Neuronal stem cell (in vitro differentiated cells): ENCODE measurements at regions not wholly inside any gene's neighbourhood (a gene's known extent, or its start where the extent isn't known, plus 50 kb on each side); places are given as distances from the start of the nearest gene placed in this dataset.

Source experiments
- DNase-seq: peaks from one replicate; pipeline ENCODE4 v3.0.0-alpha.2; 2013; ENCODE audit warnings: low spot score
- H2AFZ ChIP-seq: one replicate; pipeline ENCODE4 v1.6.1; 2013; ENCODE audit warnings: mild to moderate bottlenecking, low read length, inconsistent platforms
- H2AK5ac ChIP-seq: 2 replicates; pipeline ENCODE4 v1.6.1; 2013; ENCODE audit warnings: low read depth, mild to moderate bottlenecking, inconsistent platforms, low read length, moderate library complexity, mixed read lengths
- H2BK120ac ChIP-seq: 2 replicates; pipeline ENCODE4 v1.6.1; 2013; ENCODE audit warnings: low read depth, mild to moderate bottlenecking, inconsistent platforms, low read length, moderate library complexity, mixed read lengths
- H2BK12ac ChIP-seq: one replicate; pipeline ENCODE4 v1.6.1; 2013; ENCODE audit warnings: low read length, inconsistent platforms
- H2BK15ac ChIP-seq: 2 replicates; pipeline ENCODE4 v1.6.1; 2013; ENCODE audit warnings: mild to moderate bottlenecking, low read length, inconsistent platforms, mixed read lengths
- H2BK5ac ChIP-seq: one replicate; pipeline ENCODE4 v1.6.1; 2013; ENCODE audit warnings: inconsistent platforms, mild to moderate bottlenecking, low read length, moderate library complexity
- H3K14ac ChIP-seq: one replicate; pipeline ENCODE4 v1.6.1; 2013; ENCODE audit warnings: low read length, inconsistent platforms
- H3K18ac ChIP-seq: 2 replicates; pipeline ENCODE4 v1.6.1; 2013; ENCODE audit warnings: low read length, inconsistent platforms
- H3K23ac ChIP-seq: 2 replicates; pipeline ENCODE4 v1.6.1; 2013; ENCODE audit warnings: low read depth, mild to moderate bottlenecking, mixed read lengths, low read length, inconsistent platforms; ENCODE audit not compliant: poor library complexity
- H3K27ac ChIP-seq: replicated peaks from 3 replicates; pipeline ENCODE4 v1.5.1; 2013; ENCODE audit warnings: low read length, inconsistent platforms
- H3K27me3 ChIP-seq, 3 experiments: 2 replicates each; pipeline ENCODE4 v1.6.1; 2013; ENCODE audit warnings: low read length in 3 of 3, mild to moderate bottlenecking in 2 of 3, inconsistent platforms in 1 of 3, low read depth in 1 of 3, mixed read lengths in 1 of 3, moderate library complexity in 1 of 3; ENCODE audit not compliant: control insufficient read depth in 3 of 3, insufficient read depth in 3 of 3
- H3K36me3 ChIP-seq, 2 donors: replicated peaks in 1 of 2; 2 replicates each; pipeline ENCODE4 v1.6.1; 2013; ENCODE audit warnings: low read length in 2 of 2; ENCODE audit not compliant: control insufficient read depth in 2 of 2, insufficient read depth in 2 of 2
- H3K4ac ChIP-seq: 2 replicates; pipeline ENCODE4 v1.6.1; 2013; ENCODE audit warnings: inconsistent platforms, mild to moderate bottlenecking, low read length, moderate library complexity
- H3K4me1 ChIP-seq, 2 donors: 1 replicate in 1 of 2; 2 replicates in 1 of 2; pipeline ENCODE4 v1.6.1; 2013; ENCODE audit warnings: low read length in 2 of 2, low read depth in 1 of 2; ENCODE audit not compliant: control insufficient read depth in 2 of 2, insufficient read depth in 1 of 2
- H3K4me2 ChIP-seq: one replicate; pipeline ENCODE4 v1.6.1; 2013; ENCODE audit warnings: mild to moderate bottlenecking, low read length, inconsistent platforms; ENCODE audit not compliant: insufficient read depth, poor library complexity, severe bottlenecking
- H3K4me3 ChIP-seq, 2 donors: 2 replicates each; pipeline ENCODE4 v1.5.1; 2013; ENCODE audit warnings: low read length in 2 of 2, mild to moderate bottlenecking in 2 of 2, inconsistent platforms in 1 of 2, moderate library complexity in 1 of 2
- H3K79me1 ChIP-seq: one replicate; pipeline ENCODE4 v1.6.1; 2013; ENCODE audit warnings: low read depth, mild to moderate bottlenecking, inconsistent platforms, low read length, moderate library complexity
- H3K9ac ChIP-seq: one replicate; pipeline ENCODE4 v1.6.1; 2013; ENCODE audit warnings: mild to moderate bottlenecking, low read depth, low read length, inconsistent platforms; ENCODE audit not compliant: poor library complexity
- H3K9me3 ChIP-seq, 2 donors: replicated peaks in 1 of 2; 2 replicates each; pipeline versions ENCODE3 to v1.6.1; 2013; ENCODE audit warnings: low read length in 2 of 2, mild to moderate bottlenecking in 2 of 2, inconsistent platforms in 1 of 2, low read depth in 1 of 2, mixed read lengths in 1 of 2, moderate library complexity in 1 of 2; ENCODE audit not compliant: control insufficient read depth in 2 of 2, insufficient read depth in 1 of 2
- H4K8ac ChIP-seq: one replicate; pipeline ENCODE4 v1.6.1; 2013; ENCODE audit warnings: low read depth, mild to moderate bottlenecking, inconsistent platforms, low read length, moderate library complexity
- H4K91ac ChIP-seq: one replicate; pipeline ENCODE4 v1.6.1; 2013; ENCODE audit warnings: low read length, low read depth, mild to moderate bottlenecking, inconsistent platforms; ENCODE audit not compliant: poor library complexity
- WGBS, 2 donors: extraction: QIAGEN DNeasy Blood & Tissue Kit; methylation state at CpG; one replicate each; pipeline ENCODE4 v1.1.7; 2013; ENCODE audit warnings: missing lambda C conversion rate in 2 of 2, mixed read lengths in 1 of 2; ENCODE audit not compliant: insufficient read length in 2 of 2, insufficient replicate concordance in 1 of 2; ENCODE audit errors: extremely low coverage in 2 of 2; 5-methylcytosine and 5-hydroxymethylcytosine counted together

DNA sequence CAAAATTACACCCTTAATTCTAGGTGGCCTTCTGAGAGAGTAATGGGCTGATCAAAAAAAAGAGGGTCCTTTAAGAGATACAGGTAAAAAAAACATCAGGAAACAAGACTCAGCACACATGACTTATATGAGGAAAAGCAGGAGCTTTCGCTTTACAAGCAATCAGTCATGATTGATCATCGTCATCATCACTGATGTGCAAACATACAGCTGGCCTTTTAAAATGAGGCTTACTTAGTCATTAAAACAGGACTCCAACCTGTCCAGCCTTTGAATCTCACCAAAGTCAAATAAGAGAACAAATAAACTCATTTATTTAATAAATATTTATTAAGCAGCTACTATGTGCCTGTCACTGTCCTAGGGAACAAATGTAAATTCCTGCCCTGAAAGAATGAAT lies 255.3 kb downstream of the SKAP2 start:
- no peak for DNase-seq
- Histone ChIP-seq H4K91ac (no peak overlapping the region), H3K14ac (no peak overlapping the region)

DNA sequence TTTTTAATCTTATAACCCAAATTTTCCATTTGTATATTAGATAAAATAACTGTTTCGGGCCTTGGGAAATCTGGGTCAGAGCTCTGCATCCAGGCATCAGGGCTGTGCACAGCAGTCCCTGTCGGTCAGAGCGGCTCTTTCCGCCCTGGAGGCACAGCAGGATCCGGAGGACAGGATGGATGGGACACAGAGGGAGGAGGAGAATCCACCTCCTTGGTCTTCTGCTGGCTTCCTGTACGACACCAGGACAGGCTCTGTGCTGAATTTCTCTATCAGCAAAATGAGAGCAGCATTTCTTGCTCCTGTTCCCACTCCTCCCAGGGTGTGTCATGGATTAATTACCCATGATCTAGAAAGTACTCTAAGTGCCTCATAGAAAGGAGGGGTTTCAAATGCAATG lies 254.9 kb downstream of the SKAP2 start:
- no peak overlapping the region for H3K14ac ChIP-seq
- no peak overlapping the region for H2BK120ac ChIP-seq
- no peak overlapping the region for H3K4ac ChIP-seq
- peaks cover 0 to 15% (median 0%) of the 10 kb centered on the region in 3 experiments for H3K27me3 ChIP-seq
- H3K9ac ChIP-seq: no peak overlapping the region
- no peak for DNase-seq
- H3K27ac ChIP-seq: no peak overlapping the region
- H2AFZ ChIP-seq: no peak overlapping the region
- no peak overlapping the region for H2BK15ac ChIP-seq
- no peak overlapping the region for H3K23ac ChIP-seq
- H3K4me1 ChIP-seq: no peaks in the 10 kb centered on the region
- H4K8ac ChIP-seq: no peak overlapping the region
- H3K9me3 ChIP-seq: no peaks in the 10 kb centered on the region
- WGBS, 2 donors: no CpG with 5 or more reads among the region's 6 CpGs
- H3K79me1 ChIP-seq: no peaks in the 10 kb centered on the region
- H2BK12ac ChIP-seq: no peak overlapping the region
- H3K4me3 ChIP-seq: no peak overlapping the region
- no peak overlapping the region for H3K18ac ChIP-seq
- H2BK5ac ChIP-seq: no peak overlapping the region
- no peaks in the 10 kb centered on the region for H3K36me3 ChIP-seq
- no peak overlapping the region for H2AK5ac ChIP-seq
- no peak overlapping the region for H4K91ac ChIP-seq
- no peak overlapping the region for H3K4me2 ChIP-seq

More for the DNA sequence above, 255.3 kb downstream of the SKAP2 start:
- H3K27me3 ChIP-seq: peaks cover 0 to 15% (median 0%) of the 10 kb centered on the region in 3 experiments
- H3K4me1 ChIP-seq: no peaks in the 10 kb centered on the region
- H3K9ac ChIP-seq: no peak overlapping the region
- H2AK5ac ChIP-seq: no peak overlapping the region
- no peak overlapping the region for H2BK12ac ChIP-seq
- H3K4ac ChIP-seq: no peak overlapping the region
- H4K8ac ChIP-seq: no peak overlapping the region
- no peak overlapping the region for H3K4me2 ChIP-seq
- no peaks in the 10 kb centered on the region for H3K79me1 ChIP-seq
- H3K9me3 ChIP-seq: no peaks in the 10 kb centered on the region
- H3K4me3 ChIP-seq: no peak overlapping the region
- H3K18ac ChIP-seq: no peak overlapping the region
- no peak overlapping the region for H2BK5ac ChIP-seq
- H3K27ac ChIP-seq: no peak overlapping the region
- WGBS, 2 donors: no CpG with 5 or more reads among the region's 2 CpGs
- H3K36me3 ChIP-seq: no peaks in the 10 kb centered on the region
- no peak overlapping the region for H2BK15ac ChIP-seq
- H3K23ac ChIP-seq: no peak overlapping the region
- no peak overlapping the region for H2BK120ac ChIP-seq
- no peak overlapping the region for H2AFZ ChIP-seq

DNA sequence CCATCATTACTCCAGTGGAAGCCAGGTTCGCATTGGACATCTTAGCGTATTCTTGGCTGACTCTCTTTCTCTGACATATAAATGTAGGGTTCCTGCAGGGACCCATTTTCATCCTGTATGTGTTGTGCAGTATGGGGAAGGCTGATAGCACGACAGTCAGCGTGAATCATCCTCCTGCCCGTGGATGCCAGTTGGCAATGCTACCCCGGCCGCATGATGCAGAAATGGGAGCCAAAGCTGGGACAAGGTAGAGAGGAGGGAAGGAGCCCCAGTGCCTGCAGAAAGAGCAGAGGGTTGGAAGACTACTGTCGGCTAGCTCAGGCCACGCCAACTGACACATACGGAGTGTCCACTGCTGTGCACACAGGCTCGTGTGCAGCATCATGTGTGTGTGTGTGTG lies 251.6 kb downstream of the SKAP2 start:
- DNase-seq: no peak
- no peaks in the 10 kb centered on the region for H3K79me1 ChIP-seq
- H2AK5ac ChIP-seq: no peak overlapping the region
- WGBS, 2 donors: no CpG with 5 or more reads among the region's 11 CpGs
- no peak overlapping the region for H2BK15ac ChIP-seq
- no peak overlapping the region for H3K14ac ChIP-seq
- H2AFZ ChIP-seq: no peak overlapping the region
- H3K9me3 ChIP-seq: peaks cover 0 to 2% of the 10 kb centered on the region in 2 donors
- no peak overlapping the region for H2BK12ac ChIP-seq
- no peak overlapping the region for H3K18ac ChIP-seq
- no peak overlapping the region for H3K4me2 ChIP-seq
- H4K91ac ChIP-seq: no peak overlapping the region
- H3K27me3 ChIP-seq: peaks cover 0 to 20% (median 0%) of the 10 kb centered on the region in 3 experiments
- peaks cover 0 to 2% of the 10 kb centered on the region in 2 donors for H3K4me1 ChIP-seq
- H3K23ac ChIP-seq: no peak overlapping the region
- H3K9ac ChIP-seq: no peak overlapping the region
- no peak overlapping the region for H3K4ac ChIP-seq
- H3K27ac ChIP-seq: no peak overlapping the region
- H2BK5ac ChIP-seq: no peak overlapping the region
- no peak overlapping the region for H4K8ac ChIP-seq
- no peak overlapping the region for H2BK120ac ChIP-seq
- no peaks in the 10 kb centered on the region for H3K36me3 ChIP-seq
- no peak overlapping the region for H3K4me3 ChIP-seq

DNA sequence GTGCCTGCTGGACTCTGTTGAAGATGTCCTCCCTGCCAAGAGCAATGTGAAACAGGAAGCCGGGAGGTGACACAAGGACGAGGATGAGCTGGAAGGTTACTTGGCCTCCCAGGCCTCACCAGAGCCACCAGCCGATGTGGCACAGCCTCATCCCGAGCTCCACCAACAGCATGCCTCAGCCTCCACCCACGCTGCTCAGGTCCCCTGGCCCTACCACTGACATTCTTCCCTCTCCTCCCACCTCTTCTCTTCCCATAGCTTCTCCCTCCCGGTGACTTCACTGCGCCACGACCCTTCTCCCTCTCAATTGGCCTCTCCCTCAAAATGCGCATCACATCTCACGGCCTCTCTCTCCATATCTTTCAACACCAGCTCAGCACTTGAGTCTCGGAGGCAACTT lies 249.9 kb downstream of the SKAP2 start:
- DNase-seq: no peak
- Histone ChIP-seq H2AK5ac (no peak overlapping the region), H3K4ac (no peak overlapping the region), H2BK120ac (no peak overlapping the region), H4K8ac (no peak overlapping the region), H3K18ac (no peak overlapping the region), H3K9ac (no peak overlapping the region), H3K27me3 (peaks cover 0 to 20% (median 0%) of the 10 kb centered on the region in 3 experiments), H3K4me1 (peaks cover 4 to 6% of the 10 kb centered on the region in 2 donors), H3K4me2 (no peak overlapping the region), H3K23ac (no peak overlapping the region), H2BK12ac (no peak overlapping the region), H3K36me3 (no peaks in the 10 kb centered on the region), H2AFZ (no peak overlapping the region), H3K14ac (no peak overlapping the region), H2BK5ac (no peak overlapping the region), H4K91ac (no peak overlapping the region), H3K9me3 (peaks cover 0 to 2% of the 10 kb centered on the region in 2 donors), H2BK15ac (no peak overlapping the region), H3K4me3 (no peak overlapping the region), H3K79me1 (no peaks in the 10 kb centered on the region), H3K27ac (no peak overlapping the region)
- WGBS, 2 donors: no CpG with 5 or more reads among the region's 11 CpGs
